Heart right ventricle (tissue), 16 donors: ENCODE measurements at regions not wholly inside any gene's neighbourhood (a gene's known extent, or its start where the extent isn't known, plus 50 kb on each side); places are given as distances from the start of the nearest gene placed in this dataset.

Experiments
- ATAC-seq, 8 donors: fragments of 200-7000 bp; cut with Tn5 transposase; one replicate each; pipeline ENCODE4 v1.9.1; 2020; ENCODE audit warnings: mild to moderate bottlenecking in 8 of 8, moderate library complexity in 8 of 8, moderate number of reproducible peaks in 1 of 8
- DNase-seq, 2 donors: peaks; one replicate each; pipeline ENCODE4 v3.0.0-alpha.2; 2020
- H3K27ac ChIP-seq, 10 donors: fragments of 200-600 bp; sonication (generic) in 2 of 10; one replicate each; pipeline versions ENCODE4 v1.5.0 to v1.8.0; 2020 to 2022; ENCODE audit warnings: mild to moderate bottlenecking in 3 of 10
- H3K27me3 ChIP-seq, 7 donors: fragments of 200-600 bp; one replicate each; pipeline ENCODE4 v1.8.0; 2021 to 2022; ENCODE audit warnings: mild to moderate bottlenecking in 2 of 7
- H3K36me3 ChIP-seq, 9 donors: fragments of 200-600 bp; sonication (generic) in 1 of 9; one replicate each; pipeline versions ENCODE4 v1.5.0 to v1.8.0; 2020 to 2022; ENCODE audit warnings: mild to moderate bottlenecking in 2 of 9
- H3K4me1 ChIP-seq, 9 donors: fragments of 200-600 bp; sonication (generic) in 1 of 9; one replicate each; pipeline versions ENCODE4 v1.5.0 to v1.8.0; 2020 to 2022; ENCODE audit warnings: mild to moderate bottlenecking in 4 of 9
- H3K4me3 ChIP-seq, 10 donors: fragments of 200-600 bp; sonication (generic) in 2 of 10; one replicate each; pipeline versions ENCODE4 v1.5.0 to v1.8.0; 2020 to 2022; ENCODE audit warnings: mild to moderate bottlenecking in 7 of 10, moderate library complexity in 2 of 10
- H3K9me3 ChIP-seq, 11 donors: fragments of 200-600 bp in 10 of 11; sonication (generic) in 2 of 11; one replicate each; pipeline versions ENCODE4 v1.5.0 to v1.8.0; 2013 to 2022; ENCODE audit warnings: mild to moderate bottlenecking in 2 of 11, control low read depth in 1 of 11, moderate library complexity in 1 of 11
- WGBS, 2 donors: extraction: QIAGEN DNeasy Blood & Tissue Kit; methylation state at CpG; one replicate each; pipeline ENCODE4 v1.1.7; 2013; ENCODE audit warnings: inconsistent platforms in 1 of 2; 5-methylcytosine and 5-hydroxymethylcytosine counted together
- intact Hi-C, 10 donors: fragments of 100-400 bp; cut with DNase I; formaldehyde crosslinking; loops; one replicate each; pipeline versions ENCODE4 v1.11.1 to v1.14.2; 2022
- TF ChIP-seq, protein P1 (sequence below), 9 donors: fragments of 200-600 bp; sonication (generic) in 2 of 9; IDR thresholded peaks; one replicate each; pipeline versions ENCODE4 v1.5.0 to v1.8.0; 2021 to 2022; ENCODE audit warnings: antibody characterized with exemption in 9 of 9, mild to moderate bottlenecking in 5 of 9, moderate library complexity in 1 of 9
- donor health status: Arrhythmogenic right ventricular cardiomyopathy.
- donor health status: ischemic (EF 13 %, LVEDD 7.1; RV severe dilation, severe dysfunction).
- donor health status: healthy with polysubstance abuse.
- donor health status: DM: no; HTN: yes; CAD: no.
- donor health status: DM: no; HTN: no; CAD: no.
- donor health status: ischemic (EF 25% LVEDD 6.9; RV normal size, moderate dysfunction).
- donor health status: ischemic (EF 25% LVEDD 5.7; RV mildly dilated, moderate dysfunction).
- donor health status: healthy.
- donor health status: DM: yes; HTN: yes; CAD: no.
- donor health status: Ischemic cardiomyopathy.
- donor health status: ischemic (EF 35%, LVEDD 5.7; RV mildly dilated, moderate dysfunction).
- donor health status: nonischemic (EF 11% LVEDD 7.7; RV severe dilation, severe dysfunction).
- donor health status: DM: yes; HTN: yes; CAD: no.
- donor health status: PGD.
- donor health status: ischemic (EF 29% LVEDD 5.4; RV normal size, mild dysfunction).
- donor health status: nonischemic (EF 23%, LVEDD 6.1; RV moderate dilation, normal function).

DNA sequence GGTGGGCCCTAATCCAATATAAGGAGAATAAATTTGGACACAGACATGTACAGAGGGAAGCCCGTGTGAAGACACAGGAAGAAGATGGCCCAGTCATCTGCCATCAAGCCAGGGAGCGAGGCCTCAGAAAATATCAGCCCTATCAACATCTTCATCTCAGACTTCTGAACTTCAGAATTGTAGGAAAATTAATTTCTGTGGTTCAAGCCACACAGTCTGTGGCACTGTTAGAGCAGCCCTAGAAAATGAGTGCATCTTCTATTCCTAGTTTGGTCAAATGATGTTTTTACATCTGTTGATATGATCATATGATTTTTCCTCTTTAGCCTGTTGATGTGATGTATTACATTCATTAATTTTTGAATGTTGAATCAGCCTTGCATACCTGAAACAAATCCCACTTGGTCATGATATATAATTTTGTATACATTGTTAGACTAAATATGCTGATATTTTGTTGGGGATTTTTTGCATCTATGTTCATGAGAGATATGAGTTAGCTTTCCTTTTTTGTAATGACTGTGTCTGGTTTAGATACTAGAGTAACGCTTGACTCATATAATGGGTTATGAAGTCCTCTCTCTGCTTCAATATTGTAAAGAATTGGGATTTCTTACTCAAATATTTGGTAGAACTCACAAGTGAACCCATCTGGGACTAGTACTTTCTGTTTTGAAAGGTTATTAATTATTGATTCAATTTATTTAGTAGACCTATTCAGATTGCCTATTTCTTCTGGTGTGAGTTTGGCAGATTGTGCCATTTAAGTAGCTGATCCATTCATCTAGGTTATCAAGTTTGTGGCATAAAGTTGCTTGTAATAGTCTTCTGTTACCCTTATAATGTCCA is 451.4 kb downstream of the EIPR1 start:
- Histone ChIP-seq H3K27me3 (peaks cover 0 to 2% (median 0%) of the 10 kb centered on the region in 7 donors), H3K4me1 (no peaks in the 10 kb centered on the region), H3K4me3 (no peak overlapping the region), H3K27ac (no peak overlapping the region), H3K36me3 (no peaks in the 10 kb centered on the region), H3K9me3 (peaks cover 0 to 24% (median 6%) of the 10 kb centered on the region in 11 donors)
- TF ChIP-seq, protein P1, sequence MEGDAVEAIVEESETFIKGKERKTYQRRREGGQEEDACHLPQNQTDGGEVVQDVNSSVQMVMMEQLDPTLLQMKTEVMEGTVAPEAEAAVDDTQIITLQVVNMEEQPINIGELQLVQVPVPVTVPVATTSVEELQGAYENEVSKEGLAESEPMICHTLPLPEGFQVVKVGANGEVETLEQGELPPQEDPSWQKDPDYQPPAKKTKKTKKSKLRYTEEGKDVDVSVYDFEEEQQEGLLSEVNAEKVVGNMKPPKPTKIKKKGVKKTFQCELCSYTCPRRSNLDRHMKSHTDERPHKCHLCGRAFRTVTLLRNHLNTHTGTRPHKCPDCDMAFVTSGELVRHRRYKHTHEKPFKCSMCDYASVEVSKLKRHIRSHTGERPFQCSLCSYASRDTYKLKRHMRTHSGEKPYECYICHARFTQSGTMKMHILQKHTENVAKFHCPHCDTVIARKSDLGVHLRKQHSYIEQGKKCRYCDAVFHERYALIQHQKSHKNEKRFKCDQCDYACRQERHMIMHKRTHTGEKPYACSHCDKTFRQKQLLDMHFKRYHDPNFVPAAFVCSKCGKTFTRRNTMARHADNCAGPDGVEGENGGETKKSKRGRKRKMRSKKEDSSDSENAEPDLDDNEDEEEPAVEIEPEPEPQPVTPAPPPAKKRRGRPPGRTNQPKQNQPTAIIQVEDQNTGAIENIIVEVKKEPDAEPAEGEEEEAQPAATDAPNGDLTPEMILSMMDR (IDR thresholded peaks at IDR 0.05), result no peak
- WGBS, 2 donors, result 83 to 84% methylated on average over 3 of the region's 3 CpGs
- intact Hi-C loops, result no loop called here
- ATAC-seq (no peak), DNase-seq (no peak)

DNA sequence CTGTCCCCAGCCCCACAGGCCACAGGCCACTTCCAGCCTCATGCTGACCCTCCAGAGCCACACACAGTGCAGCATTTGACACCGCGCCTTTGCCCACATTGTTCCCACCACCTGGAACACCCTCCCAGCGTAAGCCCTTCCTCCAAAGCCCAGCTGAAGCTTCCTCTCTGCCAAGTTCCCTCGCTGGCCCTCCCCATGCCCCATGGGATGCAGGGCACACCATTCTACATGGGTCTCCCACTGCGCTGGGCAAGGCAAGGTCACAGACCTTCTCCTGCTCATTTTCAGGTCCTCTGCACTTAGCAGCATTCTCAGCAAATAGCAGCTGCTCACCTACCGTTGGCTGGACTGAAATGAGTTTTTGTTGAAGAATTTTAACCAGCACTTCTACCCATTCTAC is 455.5 kb downstream of the EIPR1 start:
- H3K27ac ChIP-seq, result no peak overlapping the region
- no peaks in the 10 kb centered on the region for H3K36me3 ChIP-seq
- no peak for DNase-seq
- intact Hi-C loops, result no loop called here
- H3K4me3 ChIP-seq, result no peak overlapping the region
- no peaks in the 10 kb centered on the region for H3K9me3 ChIP-seq
- H3K4me1 ChIP-seq, result no peaks in the 10 kb centered on the region
- H3K27me3 ChIP-seq, result no peaks in the 10 kb centered on the region
- WGBS, 2 donors, result 88 to 89% methylated on average over 6 of the region's 6 CpGs
- TF ChIP-seq, protein P1 (IDR thresholded peaks at IDR 0.05), result no peak
- no peak for ATAC-seq

DNA sequence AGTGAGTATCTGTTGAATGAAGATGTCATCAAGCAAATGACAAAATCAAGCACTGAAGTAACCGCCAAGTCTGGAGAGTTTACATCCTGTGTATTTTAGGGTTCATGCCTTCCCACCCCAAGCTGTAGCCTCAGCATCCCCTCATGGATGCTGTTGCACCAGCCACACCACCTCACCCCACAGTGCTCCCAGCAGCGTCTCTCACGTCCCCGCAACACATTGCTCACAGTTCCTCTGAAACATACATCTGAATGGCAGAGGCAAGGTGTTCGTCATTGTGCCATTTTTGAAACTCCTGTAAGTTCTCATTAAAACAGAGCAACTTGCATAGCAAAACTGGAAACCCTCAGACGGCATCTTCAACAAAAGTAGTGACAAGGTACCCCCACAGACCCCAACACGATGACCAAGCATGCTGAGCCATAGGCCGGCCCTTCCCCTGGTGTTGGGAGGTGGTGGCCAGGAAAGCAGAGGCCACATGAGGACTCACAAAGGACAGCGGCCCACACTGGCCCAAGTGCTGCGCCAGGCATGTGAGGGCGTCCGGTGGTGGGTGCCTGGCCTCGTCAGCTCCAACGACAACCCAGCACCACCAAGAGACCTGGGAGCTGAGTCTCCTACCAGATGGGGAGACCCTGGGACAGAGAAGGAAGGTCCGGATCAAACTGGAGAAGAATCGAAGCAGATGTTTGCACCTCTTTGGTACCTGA is 456.5 kb downstream of the EIPR1 start:
- intact Hi-C loops, result no loop called here
- Histone ChIP-seq H3K4me3 (no peak overlapping the region), H3K27me3 (no peaks in the 10 kb centered on the region), H3K9me3 (peaks cover 0 to 7% (median 0%) of the 10 kb centered on the region in 11 donors), H3K4me1 (no peaks in the 10 kb centered on the region), H3K27ac (no peak overlapping the region), H3K36me3 (no peaks in the 10 kb centered on the region)
- TF ChIP-seq, protein P1 (IDR thresholded peaks at IDR 0.05), result no peak
- 86 to 91% methylated on average over 16 of the region's 16 CpGs for WGBS, 2 donors
- ATAC-seq (no peak), DNase-seq (no peak)

DNA sequence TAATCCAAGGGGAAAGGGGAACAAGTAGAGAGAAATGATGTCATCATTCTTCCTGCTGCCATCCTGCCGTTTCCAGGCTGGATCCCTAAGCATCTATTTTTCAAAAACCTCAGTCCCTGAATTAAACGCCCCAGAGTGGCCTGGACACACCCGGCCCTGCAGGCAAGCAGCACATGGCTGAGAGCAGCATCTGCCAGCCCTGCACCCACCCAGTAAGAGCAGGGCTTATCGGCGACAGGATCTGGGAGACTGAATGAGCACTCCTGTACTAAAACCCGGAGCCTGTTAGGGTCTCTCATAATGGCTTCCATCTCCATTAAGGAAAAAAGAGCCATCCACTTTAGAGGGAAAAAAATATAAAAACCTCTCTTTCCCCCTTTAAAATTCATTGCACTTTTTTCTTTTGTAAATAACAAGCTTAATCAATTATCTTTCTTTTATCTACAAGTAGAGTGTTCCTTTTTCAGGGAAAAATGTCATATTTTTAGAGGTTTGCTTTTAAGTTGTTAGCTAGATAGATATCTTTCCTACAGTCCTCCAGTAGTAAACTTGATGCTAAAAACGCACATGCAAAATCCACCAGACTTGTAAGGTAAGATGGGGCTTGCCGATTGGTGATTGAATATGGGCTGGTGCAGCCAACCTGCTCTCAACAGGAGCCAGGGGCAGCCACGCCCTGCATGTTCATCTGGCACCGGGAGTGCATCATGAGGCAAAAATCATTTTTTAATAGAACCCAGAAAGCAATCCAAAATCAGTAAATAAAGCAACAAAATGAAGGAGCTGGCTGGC is 457.8 kb downstream of the EIPR1 start:
- TF ChIP-seq, protein P1 (IDR thresholded peaks at IDR 0.05), result no peak
- WGBS, 2 donors, result 63 to 67% methylated on average over 10 of the region's 10 CpGs
- peaks cover 0 to 17% (median 6%) of the 10 kb centered on the region in 11 donors for H3K9me3 ChIP-seq
- no peak overlapping the region for H3K27ac ChIP-seq
- no peak overlapping the region for H3K4me3 ChIP-seq
- H3K27me3 ChIP-seq, result no peaks in the 10 kb centered on the region
- intact Hi-C loops, result no loop called here
- H3K4me1 ChIP-seq, result no peaks in the 10 kb centered on the region
- H3K36me3 ChIP-seq, result no peaks in the 10 kb centered on the region
- DNase-seq (no peak), ATAC-seq (no peak)
